ENCODE measurements at regions not wholly inside any gene's neighbourhood (a gene's known extent, or its start where the extent isn't known, plus 50 kb on each side); places are given as distances from the start of the nearest gene placed in this dataset.

GRCh38 chr10:89129911-89130310 lies 77.2 kb downstream of the CH25H start:
- TF ChIP-seq REST (IDR thresholded peaks at IDR 0.05; ENCODE audit: insufficient read depth in 1 of 2, low read depth in 2 of 2, low read length in 2 of 2), result no peak
- TF ChIP-seq FOXP2 (optimal IDR thresholded peaks at IDR 0.05; ENCODE audit: borderline replicate concordance, extremely low read depth, extremely low read length, insufficient read depth), result no peak
- no peak for TF ChIP-seq POLR2AphosphoS5 (IDR thresholded peaks at IDR 0.05; ENCODE audit: low read depth, low read length)
- no peak for TF ChIP-seq SIN3A (IDR thresholded peaks at IDR 0.05; ENCODE audit: borderline replicate concordance, insufficient read depth, low read length)
- no peak for TF ChIP-seq TAF1 (IDR thresholded peaks at IDR 0.05; ENCODE audit: borderline replicate concordance, insufficient read depth, low read length)

GRCh38 chr10:89122433-89123051 lies 84.6 kb downstream of the CH25H start:
- no peak for TF ChIP-seq SIN3A (IDR thresholded peaks at IDR 0.05; ENCODE audit: borderline replicate concordance, insufficient read depth, low read length)
- TF ChIP-seq TAF1 (IDR thresholded peaks at IDR 0.05; ENCODE audit: borderline replicate concordance, insufficient read depth, low read length), result no peak
- no peak for TF ChIP-seq REST (IDR thresholded peaks at IDR 0.05; ENCODE audit: insufficient read depth in 1 of 2, low read depth in 2 of 2, low read length in 2 of 2)
- no peak for TF ChIP-seq POLR2AphosphoS5 (IDR thresholded peaks at IDR 0.05; ENCODE audit: low read depth, low read length)

GRCh38 chr10:89121764-89122020 lies 85.4 kb downstream of the CH25H start:
- TF ChIP-seq SIN3A (IDR thresholded peaks at IDR 0.05; ENCODE audit: borderline replicate concordance, insufficient read depth, low read length), result no peak
- TF ChIP-seq TAF1 (IDR thresholded peaks at IDR 0.05; ENCODE audit: borderline replicate concordance, insufficient read depth, low read length), result no peak
- no peak for TF ChIP-seq FOXP2 (optimal IDR thresholded peaks at IDR 0.05; ENCODE audit: borderline replicate concordance, extremely low read depth, extremely low read length, insufficient read depth)
- TF ChIP-seq REST (IDR thresholded peaks at IDR 0.05; ENCODE audit: insufficient read depth in 1 of 2, low read depth in 2 of 2, low read length in 2 of 2), result no peak
- TF ChIP-seq POLR2AphosphoS5 (IDR thresholded peaks at IDR 0.05; ENCODE audit: low read depth, low read length), result no peak

GRCh38 chr10:89120931-89121763 lies 86.0 kb downstream of the CH25H start:
- no peak for TF ChIP-seq POLR2AphosphoS5 (IDR thresholded peaks at IDR 0.05; ENCODE audit: low read depth, low read length)
- no peak for TF ChIP-seq REST (IDR thresholded peaks at IDR 0.05; ENCODE audit: insufficient read depth in 1 of 2, low read depth in 2 of 2, low read length in 2 of 2)
- no peak for TF ChIP-seq SIN3A (IDR thresholded peaks at IDR 0.05; ENCODE audit: borderline replicate concordance, insufficient read depth, low read length)
- TF ChIP-seq TAF1 (IDR thresholded peaks at IDR 0.05; ENCODE audit: borderline replicate concordance, insufficient read depth, low read length), result no peak
- TF ChIP-seq FOXP2 (optimal IDR thresholded peaks at IDR 0.05; ENCODE audit: borderline replicate concordance, extremely low read depth, extremely low read length, insufficient read depth), result no peak

Data from PFSK-1 (cell line).